ENCODE measurements at regions not wholly inside any gene's neighbourhood (a gene's known extent, or its start where the extent isn't known, plus 50 kb on each side); places are given as distances from the start of the nearest gene placed in this dataset.

GRCh38 chr9:134491196-134491835 lies 150.3 kb upstream of the COL5A1 start:
- H3K4me1 ChIP-seq = peaks cover 18% of the 10 kb centered on the region
- H3K27ac ChIP-seq = peak overlapping the region; percentile 67
- H3K9me3 ChIP-seq = no peaks in the 10 kb centered on the region
- no peak overlapping the region for H3K4me3 ChIP-seq
- no peak for DNase-seq (ENCODE audit: extremely low spot score in 2 of 2)
- H3K27me3 ChIP-seq = no peaks in the 10 kb centered on the region
- H3K36me3 ChIP-seq = no peaks in the 10 kb centered on the region
- intact Hi-C loops (cut with DNase I) = no loop called here
- TF ChIP-seq POLR2AphosphoS5 (IDR thresholded peaks at IDR 0.05; ENCODE audit: insufficient read depth in 1 of 2, low read depth in 1 of 2) (no peak), POLR2A (IDR thresholded peaks at IDR 0.05) (no peak), CTCF (IDR thresholded peaks at IDR 0.05) (no peak)

GRCh38 chr9:134491856-134492255 lies 149.7 kb upstream of the COL5A1 start:
- Histone ChIP-seq H3K4me1 (peaks cover 21% of the 10 kb centered on the region), H3K27me3 (no peaks in the 10 kb centered on the region), H3K9me3 (no peaks in the 10 kb centered on the region), H3K27ac (peak overlapping the region; percentile 67), H3K4me3 (no peak overlapping the region), H3K36me3 (no peaks in the 10 kb centered on the region)
- intact Hi-C loops (cut with DNase I) = no loop called here
- TF ChIP-seq CTCF (IDR thresholded peaks at IDR 0.05) = no peak
- TF ChIP-seq POLR2AphosphoS5 (IDR thresholded peaks at IDR 0.05; ENCODE audit: insufficient read depth in 1 of 2, low read depth in 1 of 2) = no peak
- no peak for TF ChIP-seq POLR2A (IDR thresholded peaks at IDR 0.05)
- DNase-seq (ENCODE audit: extremely low spot score in 2 of 2) = no peak

GRCh38 chr9:134492281-134492691 lies 149.3 kb upstream of the COL5A1 start:
- TF ChIP-seq POLR2A (IDR thresholded peaks at IDR 0.05) = no peak
- peak in 1 of 2 donors; percentile 72 for TF ChIP-seq POLR2AphosphoS5 (IDR thresholded peaks at IDR 0.05; ENCODE audit: insufficient read depth in 1 of 2, low read depth in 1 of 2)
- no peaks in the 10 kb centered on the region for H3K27me3 ChIP-seq
- H3K27ac ChIP-seq = peak overlapping the region; percentile 67
- H3K4me3 ChIP-seq = no peak overlapping the region
- no peaks in the 10 kb centered on the region for H3K36me3 ChIP-seq
- DNase-seq (ENCODE audit: extremely low spot score in 2 of 2) = no peak
- intact Hi-C loops (cut with DNase I) = no loop called here
- H3K4me1 ChIP-seq = peaks cover 21% of the 10 kb centered on the region
- no peaks in the 10 kb centered on the region for H3K9me3 ChIP-seq

- H3K4me1 ChIP-seq = peaks cover 21% of the 10 kb centered on the region
- no peaks in the 10 kb centered on the region for H3K27me3 ChIP-seq
- H3K36me3 ChIP-seq = no peaks in the 10 kb centered on the region
- intact Hi-C loops (cut with DNase I) = no loop called here
- no peak overlapping the region for H3K4me3 ChIP-seq
- no peaks in the 10 kb centered on the region for H3K9me3 ChIP-seq
- peak overlapping the region; percentile 67 for H3K27ac ChIP-seq
- TF ChIP-seq POLR2A (IDR thresholded peaks at IDR 0.05) = no peak
- no peak for TF ChIP-seq POLR2AphosphoS5 (IDR thresholded peaks at IDR 0.05; ENCODE audit: insufficient read depth in 1 of 2, low read depth in 1 of 2)
- TF ChIP-seq CTCF (IDR thresholded peaks at IDR 0.05) = no peak
- no peak for DNase-seq (ENCODE audit: extremely low spot score in 2 of 2)
Measured at GRCh38 chr9:134492721-134493460, 148.7 kb upstream of the COL5A1 start.

- H3K27ac ChIP-seq = peak overlapping the region; percentile 67
- no peaks in the 10 kb centered on the region for H3K27me3 ChIP-seq
Measured at GRCh38 chr9:134493461-134494272, 147.9 kb upstream of the COL5A1 start.

More at GRCh38 chr9:134493461-134494272, 147.9 kb upstream of the COL5A1 start:
- H3K4me3 ChIP-seq = no peak overlapping the region
- no peak for DNase-seq (ENCODE audit: extremely low spot score in 2 of 2)
- H3K4me1 ChIP-seq = peaks cover 21% of the 10 kb centered on the region
- no peak for TF ChIP-seq CTCF (IDR thresholded peaks at IDR 0.05)
- no peak for TF ChIP-seq POLR2A (IDR thresholded peaks at IDR 0.05)
- TF ChIP-seq POLR2AphosphoS5 (IDR thresholded peaks at IDR 0.05; ENCODE audit: insufficient read depth in 1 of 2, low read depth in 1 of 2) = no peak
- no peaks in the 10 kb centered on the region for H3K36me3 ChIP-seq
- intact Hi-C loops (cut with DNase I) = no loop called here
- H3K9me3 ChIP-seq = no peaks in the 10 kb centered on the region

All from vagina (tissue), 2 donors.